ENCODE measurements at regions not wholly inside any gene's neighbourhood (a gene's known extent, or its start where the extent isn't known, plus 50 kb on each side); places are given as distances from the start of the nearest gene placed in this dataset.

DNA sequence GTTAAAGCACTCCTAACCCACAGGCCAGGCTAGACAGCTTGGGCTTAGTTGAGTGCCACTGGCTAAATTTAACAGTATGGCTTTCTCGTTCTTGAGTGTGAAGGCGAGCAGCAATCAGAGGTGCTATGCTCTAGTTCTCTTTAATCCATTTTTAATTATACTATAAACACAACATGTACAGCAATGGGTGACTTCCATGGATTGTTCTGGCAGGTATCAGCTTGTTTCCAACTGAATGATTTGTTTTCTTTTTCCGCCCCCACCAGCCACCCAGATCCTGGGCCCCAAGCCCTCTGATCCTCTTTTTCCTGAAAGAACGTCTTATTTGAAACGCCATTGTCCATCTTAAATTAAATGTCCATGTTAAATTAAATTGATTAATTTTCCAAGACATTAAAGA is 244.8 kb downstream of the IKZF2 start:
- ChIA-PET CTCF (no interaction called here), POLR2A (no interaction called here)
- no peak for ATAC-seq

More for the DNA sequence above, 244.8 kb downstream of the IKZF2 start:
- no peaks in the 10 kb centered on the region; the same call in 1 of the 2 replicates for H3K27me3 Mint-ChIP-seq (ENCODE audit: low read depth)
- TF ChIP-seq FOXK1 (CRISPR knock-in tag; IDR thresholded peaks at IDR 0.05) (no peak), ATF6 (CRISPR knock-in tag; IDR thresholded peaks at IDR 0.05) (no peak), ZNF423 (CRISPR knock-in tag; IDR thresholded peaks at IDR 0.05) (no peak), ESRRA (CRISPR knock-in tag; IDR thresholded peaks at IDR 0.05; ENCODE audit: borderline replicate concordance) (no peak), MXD4 (CRISPR knock-in tag; IDR thresholded peaks at IDR 0.05; ENCODE audit: borderline replicate concordance) (no peak), ZNF532 (CRISPR knock-in tag; IDR thresholded peaks at IDR 0.05; ENCODE audit: borderline replicate concordance) (no peak), ZNF416 (CRISPR knock-in tag; IDR thresholded peaks at IDR 0.05) (no peak)
- TF ChIP-seq, protein P1, sequence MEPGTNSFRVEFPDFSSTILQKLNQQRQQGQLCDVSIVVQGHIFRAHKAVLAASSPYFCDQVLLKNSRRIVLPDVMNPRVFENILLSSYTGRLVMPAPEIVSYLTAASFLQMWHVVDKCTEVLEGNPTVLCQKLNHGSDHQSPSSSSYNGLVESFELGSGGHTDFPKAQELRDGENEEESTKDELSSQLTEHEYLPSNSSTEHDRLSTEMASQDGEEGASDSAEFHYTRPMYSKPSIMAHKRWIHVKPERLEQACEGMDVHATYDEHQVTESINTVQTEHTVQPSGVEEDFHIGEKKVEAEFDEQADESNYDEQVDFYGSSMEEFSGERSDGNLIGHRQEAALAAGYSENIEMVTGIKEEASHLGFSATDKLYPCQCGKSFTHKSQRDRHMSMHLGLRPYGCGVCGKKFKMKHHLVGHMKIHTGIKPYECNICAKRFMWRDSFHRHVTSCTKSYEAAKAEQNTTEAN (CRISPR knock-in tag; IDR thresholded peaks at IDR 0.05), result no peak
- TF ChIP-seq, protein P2, sequence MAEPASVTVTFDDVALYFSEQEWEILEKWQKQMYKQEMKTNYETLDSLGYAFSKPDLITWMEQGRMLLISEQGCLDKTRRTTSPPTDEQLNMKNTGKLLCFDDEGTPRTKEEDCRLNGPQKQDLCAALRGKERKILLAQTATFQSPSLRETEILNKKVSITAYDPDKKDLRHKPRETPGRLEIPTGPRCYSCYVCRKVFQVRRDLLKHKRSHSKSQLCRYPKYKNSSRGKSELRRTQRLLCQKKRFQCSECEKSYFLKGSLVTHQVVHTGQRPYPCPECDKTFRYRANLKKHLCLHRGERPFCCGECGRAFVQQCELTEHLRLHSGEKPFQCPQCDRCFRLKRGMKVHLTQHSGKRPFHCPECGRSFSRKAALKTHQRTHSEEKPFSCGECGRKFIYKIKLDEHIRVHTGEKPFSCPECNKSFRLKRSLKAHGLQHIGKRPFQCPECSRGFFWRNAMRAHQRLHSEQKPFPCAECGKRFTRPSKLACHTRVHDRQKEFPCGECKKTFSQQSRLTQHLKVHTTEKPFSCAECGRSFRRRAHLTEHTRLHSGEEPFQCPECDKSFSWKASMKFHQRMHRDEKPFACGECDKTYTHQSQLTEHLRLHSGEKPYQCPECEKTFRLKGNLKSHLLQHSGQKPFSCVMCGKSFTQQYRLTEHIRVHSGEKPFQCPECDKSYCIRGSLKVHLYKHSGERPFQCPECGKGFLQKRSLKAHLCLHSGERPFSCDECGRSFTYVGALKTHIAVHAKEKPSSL (CRISPR knock-in tag; conservative IDR thresholded peaks at IDR 0.05), result no peak
- TF ChIP-seq, protein P3, sequence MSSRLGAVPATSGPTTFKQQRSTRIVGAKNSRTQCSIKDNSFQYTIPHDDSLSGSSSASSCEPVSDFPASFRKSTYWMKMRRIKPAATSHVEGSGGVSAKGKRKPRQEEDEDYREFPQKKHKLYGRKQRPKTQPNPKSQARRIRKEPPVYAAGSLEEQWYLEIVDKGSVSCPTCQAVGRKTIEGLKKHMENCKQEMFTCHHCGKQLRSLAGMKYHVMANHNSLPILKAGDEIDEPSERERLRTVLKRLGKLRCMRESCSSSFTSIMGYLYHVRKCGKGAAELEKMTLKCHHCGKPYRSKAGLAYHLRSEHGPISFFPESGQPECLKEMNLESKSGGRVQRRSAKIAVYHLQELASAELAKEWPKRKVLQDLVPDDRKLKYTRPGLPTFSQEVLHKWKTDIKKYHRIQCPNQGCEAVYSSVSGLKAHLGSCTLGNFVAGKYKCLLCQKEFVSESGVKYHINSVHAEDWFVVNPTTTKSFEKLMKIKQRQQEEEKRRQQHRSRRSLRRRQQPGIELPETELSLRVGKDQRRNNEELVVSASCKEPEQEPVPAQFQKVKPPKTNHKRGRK (CRISPR knock-in tag; IDR thresholded peaks at IDR 0.05; ENCODE audit: borderline replicate concordance), result no peak
- peaks cover 8% of the 10 kb centered on the region for H3K4me1 Mint-ChIP-seq
- DNase-seq (ENCODE audit: low spot score), result no peak
- H3K9me3 Mint-ChIP-seq, result peaks cover 5% of the 10 kb centered on the region
- no peak overlapping the region for H3K4me3 Mint-ChIP-seq
- H3K27ac Mint-ChIP-seq, result no peak overlapping the region
- H3K36me3 Mint-ChIP-seq, result no peaks in the 10 kb centered on the region
